Keratinocyte (primary cell): ENCODE measurements at regions not wholly inside any gene's neighbourhood (a gene's known extent, or its start where the extent isn't known, plus 50 kb on each side); places are given as distances from the start of the nearest gene placed in this dataset.

ENCODE experiments used
- DNase-seq: peaks from one replicate; pipeline ENCODE4 v3.0.0-alpha.2; 2011; ENCODE audit warnings: low read depth, missing footprints, low spot score
- FAIRE-seq: peaks from 2 replicates; lab custom pipeline; 2011; peaks lifted over from hg19 to GRCh38; lab: Jason Lieb, UNC
- H2AFZ ChIP-seq: 2 replicates; pipeline ENCODE4 v1.6.0; 2012; ENCODE audit warnings: low read length, control low read depth, inconsistent platforms; ENCODE audit not compliant: control insufficient read depth
- H3K27ac ChIP-seq: 2 replicates; pipeline ENCODE4 v1.5.1; 2011; ENCODE audit warnings: low read length; ENCODE audit not compliant: control insufficient read depth, insufficient read depth
- H3K27me3 ChIP-seq: 3 replicates; pipeline ENCODE4 v1.6.0; 2011; ENCODE audit warnings: low read length; ENCODE audit not compliant: control insufficient read depth, insufficient read depth; ENCODE audit errors: extremely low read depth
- H3K36me3 ChIP-seq, 2 experiments: 2 replicates in 1 of 2; 3 replicates in 1 of 2; pipeline ENCODE4 v1.5.1; 2011; ENCODE audit warnings: low read length in 2 of 2, mild to moderate bottlenecking in 1 of 2; ENCODE audit not compliant: control insufficient read depth in 2 of 2, insufficient read depth in 2 of 2; ENCODE audit errors: extremely low read depth in 1 of 2
- H3K4me1 ChIP-seq: 3 replicates; pipeline ENCODE4 v1.5.1; 2011; ENCODE audit warnings: low read length; ENCODE audit not compliant: control insufficient read depth, insufficient read depth; ENCODE audit errors: extremely low read depth
- H3K4me2 ChIP-seq: 3 replicates; pipeline ENCODE4 v1.6.0; 2011; ENCODE audit warnings: low read depth, low read length; ENCODE audit not compliant: control insufficient read depth, insufficient read depth; ENCODE audit errors: extremely low read depth
- H3K4me3 ChIP-seq, 3 experiments: fragments of 200-600 bp in 1 of 3; sonication (generic) in 1 of 3; 2 replicates in 2 of 3; 3 replicates in 1 of 3; pipeline ENCODE4 v1.5.1; 2011 to 2016; ENCODE audit warnings: low read length in 3 of 3, mild to moderate bottlenecking in 3 of 3, control low read depth in 2 of 3, inconsistent platforms in 1 of 3, low read depth in 1 of 3, mixed read lengths in 1 of 3, mixed run types in 1 of 3, moderate library complexity in 1 of 3; ENCODE audit not compliant: control insufficient read depth in 2 of 3, insufficient read depth in 2 of 3; ENCODE audit errors: extremely low read depth in 1 of 3
- H3K79me2 ChIP-seq: 2 replicates; pipeline ENCODE4 v1.6.0; 2012; ENCODE audit warnings: low read length; ENCODE audit not compliant: control insufficient read depth, insufficient read depth
- H3K9ac ChIP-seq: 3 replicates; pipeline ENCODE4 v1.6.0; 2011; ENCODE audit warnings: low read length; ENCODE audit not compliant: control insufficient read depth, insufficient read depth; ENCODE audit errors: extremely low read depth
- H3K9me1 ChIP-seq: 3 replicates; pipeline ENCODE4 v1.6.0; 2011; ENCODE audit warnings: low read length; ENCODE audit not compliant: control insufficient read depth, insufficient read depth; ENCODE audit errors: extremely low read depth
- H3K9me3 ChIP-seq: 2 replicates; pipeline ENCODE4 v1.5.1; 2012; ENCODE audit warnings: low read depth, low read length; ENCODE audit not compliant: control insufficient read depth
- H4K20me1 ChIP-seq: 3 replicates; pipeline ENCODE4 v1.6.0; 2011; ENCODE audit warnings: low read length; ENCODE audit not compliant: control insufficient read depth, insufficient read depth; ENCODE audit errors: extremely low read depth
- CTCF ChIP-seq, 3 experiments: IDR thresholded peaks in 1 of 3; conservative IDR thresholded peaks in 1 of 3; optimal IDR thresholded peaks in 1 of 3; 2 replicates in 2 of 3; 3 replicates in 1 of 3; pipeline versions ENCODE3 to v1.5.1; 2011; ENCODE audit warnings: low read length in 3 of 3, mild to moderate bottlenecking in 3 of 3, moderate library complexity in 2 of 3, control low read depth in 1 of 3, inconsistent platforms in 1 of 3; ENCODE audit not compliant: insufficient read depth in 2 of 3; ENCODE audit errors: extremely low read depth in 1 of 3
- EZH2 ChIP-seq: IDR thresholded peaks from one replicate; pipeline ENCODE4 v1.6.1; 2012; ENCODE audit warnings: inconsistent platforms, mild to moderate bottlenecking, low read length, moderate library complexity
- dilution Hi-C: fragments of 300-500 bp; cut with MboI; formaldehyde crosslinking; loops from one replicate; pipeline ENCODE4 v1.7.0; 2020; ENCODE audit warnings: low sequenced_read_pairs; ENCODE audit not compliant: extremely low pct_ligation_motif_present

GRCh38 chr1:4149281-4149680 lies 249.2 kb upstream of the C1orf174 start:
- no peak overlapping the region for H2AFZ ChIP-seq
- no peak for DNase-seq
- no peak overlapping the region for H3K4me2 ChIP-seq
- H3K9ac ChIP-seq, result no peak overlapping the region
- H3K9me3 ChIP-seq, result peaks cover 6% of the 10 kb centered on the region
- no peak overlapping the region for H3K27ac ChIP-seq
- H4K20me1 ChIP-seq, result no peaks in the 10 kb centered on the region
- H3K36me3 ChIP-seq, result no peaks in the 10 kb centered on the region
- TF ChIP-seq CTCF (optimal IDR thresholded peaks at IDR 0.05 in 1 of 3, IDR thresholded peaks at IDR 0.05 in 1 of 3, conservative IDR thresholded peaks at IDR 0.05 in 1 of 3; ENCODE audit: extremely low read depth in 1 of 3, insufficient read depth in 2 of 3, low read length in 3 of 3) (no peak), EZH2 (no peak)
- H3K4me1 ChIP-seq, result no peaks in the 10 kb centered on the region
- no peak for FAIRE-seq
- no peaks in the 10 kb centered on the region for H3K79me2 ChIP-seq
- no peaks in the 10 kb centered on the region for H3K27me3 ChIP-seq
- H3K4me3 ChIP-seq, result no peak overlapping the region
- dilution Hi-C loops, result loop anchor here (5.0 kb wide), 1 partner anchor 67 kb away; no protein-coding TSS in a partner anchor
- H3K9me1 ChIP-seq, result no peaks in the 10 kb centered on the region

- Histone ChIP-seq H3K4me2 (no peak overlapping the region), H2AFZ (no peak overlapping the region), H3K36me3 (no peaks in the 10 kb centered on the region), H3K27me3 (no peaks in the 10 kb centered on the region), H3K4me3 (no peak overlapping the region), H3K27ac (no peak overlapping the region), H3K9me1 (no peaks in the 10 kb centered on the region), H4K20me1 (no peaks in the 10 kb centered on the region), H3K9ac (no peak overlapping the region), H3K4me1 (no peaks in the 10 kb centered on the region), H3K9me3 (peaks cover 2% of the 10 kb centered on the region), H3K79me2 (no peaks in the 10 kb centered on the region)
- dilution Hi-C loops, result loop anchor here (5.0 kb wide), 1 partner anchor 68 kb away; no protein-coding TSS in a partner anchor
- TF ChIP-seq CTCF (optimal IDR thresholded peaks at IDR 0.05 in 1 of 3, IDR thresholded peaks at IDR 0.05 in 1 of 3, conservative IDR thresholded peaks at IDR 0.05 in 1 of 3; ENCODE audit: extremely low read depth in 1 of 3, insufficient read depth in 2 of 3, low read length in 3 of 3) (no peak), EZH2 (no peak)
- no peak for DNase-seq
- FAIRE-seq, result no peak
Observed at GRCh38 chr1:4149831-4150230, 249.8 kb upstream of the C1orf174 start.
